GM12878 (cell line): ENCODE measurements at regions not wholly inside any gene's neighbourhood (a gene's known extent, or its start where the extent isn't known, plus 50 kb on each side); places are given as distances from the start of the nearest gene placed in this dataset.

Experiments
- ATAC-seq: fragments of 200-7000 bp; cut with Tn5 transposase; 3 replicates; pipeline ENCODE4 v1.9.1; 2020; ENCODE audit warnings: mild to moderate bottlenecking, moderate library complexity
- BruUV-seq: library from RNA; stranded (reverse); fragments of 400-500 nt; replicated peaks from 2 replicates; lab custom pipeline; 2021; lab: Mats Ljungman, UMichigan
- CTCF ChIA-PET: fragments of 300-600 bp; sonication (Branson Sonifier 250); formaldehyde crosslinking; extraction: SDS; loops from one replicate; lab custom pipeline; 2021; ENCODE audit warnings: inconsistent platforms; lab: Yijun Ruan, JAX
- POLR2A ChIA-PET: fragments of 350-600 bp; formaldehyde crosslinking; extraction: SDS; loops from one replicate; lab custom pipeline; 2021; ENCODE audit warnings: inconsistent platforms; lab: Charles Lee
- RAD21 ChIA-PET: fragments of 300-600 bp; sonication (Branson Sonifier 250); formaldehyde crosslinking; loops from one replicate; lab custom pipeline; 2023; ENCODE audit warnings: antibody characterized with exemption; ENCODE audit not compliant: unreplicated experiment; lab: Charles Lee
- SMC1A ChIA-PET: fragments of 300-600 bp; sonication (Branson Sonifier 250); formaldehyde crosslinking; loops from one replicate; lab custom pipeline; 2023; ENCODE audit not compliant: unreplicated experiment, uncharacterized antibody; lab: Charles Lee
- DNase-seq: peaks from one replicate; pipeline ENCODE4 v3.0.0-alpha.2; 2011; ENCODE audit warnings: low read depth, low spot score
- FAIRE-seq: peaks from 3 replicates; lab custom pipeline; 2011; peaks lifted over from hg19 to GRCh38; lab: Jason Lieb, UNC
- H2AFZ ChIP-seq: 2 replicates; pipeline ENCODE4 v1.6.0; 2011; ENCODE audit warnings: low read depth, low read length, control low read depth; ENCODE audit not compliant: control insufficient read depth
- H3K27ac ChIP-seq: 2 replicates; pipeline ENCODE4 v1.5.1; 2011; ENCODE audit warnings: control low read depth; ENCODE audit not compliant: control insufficient read depth, insufficient read depth
- H3K27me3 ChIP-seq, 2 experiments: replicated peaks in 1 of 2; 2 replicates each; pipeline versions ENCODE4 v1.6.0 to v1.6.1; 2011; ENCODE audit warnings: low read length in 1 of 2; ENCODE audit not compliant: control insufficient read depth in 2 of 2, insufficient read depth in 2 of 2
- H3K36me3 ChIP-seq, 2 experiments: 2 replicates each; pipeline ENCODE4 v1.5.1; 2011; ENCODE audit warnings: low read length in 1 of 2; ENCODE audit not compliant: control insufficient read depth in 2 of 2, insufficient read depth in 2 of 2
- H3K4me1 ChIP-seq: 2 replicates; pipeline ENCODE4 v1.6.1; 2011; ENCODE audit warnings: mild to moderate bottlenecking, low read length, moderate library complexity, mixed read lengths; ENCODE audit not compliant: control insufficient read depth, insufficient read depth
- H3K4me2 ChIP-seq: 2 replicates; pipeline ENCODE4 v1.6.0; 2011; ENCODE audit warnings: control low read depth; ENCODE audit not compliant: control insufficient read depth, insufficient read depth
- H3K4me3 ChIP-seq: fragments of 200-600 bp; sonication (generic); 2 replicates; pipeline ENCODE4 v1.5.1; 2016
- H3K79me2 ChIP-seq: 2 replicates; pipeline ENCODE4 v1.6.0; 2011; ENCODE audit warnings: low read length; ENCODE audit not compliant: control insufficient read depth, insufficient read depth
- H3K9ac ChIP-seq: 2 replicates; pipeline ENCODE4 v1.8.0; 2011; ENCODE audit warnings: low read length, control low read depth, mixed read lengths; ENCODE audit not compliant: control insufficient read depth, insufficient read depth
- H3K9me3 ChIP-seq: replicated peaks from 3 replicates; pipeline ENCODE4 v1.5.1; 2011; ENCODE audit warnings: mild to moderate bottlenecking, low read length; ENCODE audit not compliant: control insufficient read depth, insufficient read depth
- H4K20me1 ChIP-seq: 2 replicates; pipeline ENCODE4 v1.6.0; 2011; ENCODE audit not compliant: control insufficient read depth, insufficient read depth
- CHD2 ChIP-seq: IDR thresholded peaks from 2 replicates; pipeline ENCODE4 v1.6.1; 2011; ENCODE audit warnings: low read depth, low read length, improper control_type of control experiment, borderline replicate concordance
- CREB1 ChIP-seq: IDR thresholded peaks from 2 replicates; pipeline ENCODE4 v1.6.1; 2012; ENCODE audit warnings: low read depth, mild to moderate bottlenecking, inconsistent platforms
- ESRRA ChIP-seq: IDR thresholded peaks from 2 replicates; pipeline ENCODE4 v1.6.1; 2012; ENCODE audit warnings: mild to moderate bottlenecking, low read length, improper control_type of control experiment
- EZH2 ChIP-seq: IDR thresholded peaks from 2 replicates; pipeline ENCODE4 v1.6.1; 2012; ENCODE audit warnings: low read depth, mild to moderate bottlenecking, control low read depth, inconsistent platforms, low read length, borderline replicate concordance; ENCODE audit not compliant: control insufficient read depth
- MEF2A ChIP-seq: IDR thresholded peaks from 2 replicates; pipeline ENCODE4 v1.6.1; 2011; ENCODE audit warnings: low read depth, mild to moderate bottlenecking, low read length, moderate library complexity; ENCODE audit not compliant: insufficient read depth
- MEF2B ChIP-seq: fragments of 450-650 bp; IDR thresholded peaks from 2 replicates; pipeline ENCODE4 v1.6.1; 2018; ENCODE audit warnings: mild to moderate bottlenecking, moderate library complexity; ENCODE audit not compliant: partially characterized antibody, poor library complexity, severe bottlenecking
- NR2F1 ChIP-seq: fragments of 450-650 bp; conservative IDR thresholded peaks from 2 replicates; pipeline ENCODE4 v1.6.1; 2017; ENCODE audit warnings: mild to moderate bottlenecking
- POLR2A ChIP-seq: IDR thresholded peaks from 2 replicates; pipeline ENCODE4 v1.6.1; 2011; ENCODE audit warnings: low read depth, mild to moderate bottlenecking, low read length
- PRDM15 ChIP-seq: fragments of 450-650 bp; formaldehyde crosslinking; IDR thresholded peaks from 2 replicates; pipeline ENCODE4 v1.4.0; 2020; ENCODE audit warnings: mild to moderate bottlenecking, moderate library complexity
- RAD51 ChIP-seq: fragments of 450-650 bp; IDR thresholded peaks from 2 replicates; pipeline ENCODE4 v1.6.1; 2016; ENCODE audit warnings: moderate library complexity, mild to moderate bottlenecking, inconsistent platforms
- RELA ChIP-seq: fragments of 450-650 bp; IDR thresholded peaks from 2 replicates; pipeline ENCODE4 v1.8.0; 2014; ENCODE audit warnings: borderline replicate concordance; ENCODE audit not compliant: partially characterized antibody
- SIN3A ChIP-seq: IDR thresholded peaks from 2 replicates; pipeline ENCODE4 v1.6.1; 2012; ENCODE audit warnings: low read depth, low read length, improper control_type of control experiment
- ZNF622 ChIP-seq: fragments of 450-650 bp; IDR thresholded peaks from 2 replicates; pipeline ENCODE4 v1.6.1; 2017; ENCODE audit warnings: mild to moderate bottlenecking, inconsistent platforms
- WGBS: methylation state at CpG from one replicate; pipeline ENCODE4 v1.1.6; 2016; ENCODE audit warnings: low lambda C conversion rate; ENCODE audit not compliant: insufficient replicate concordance, insufficient coverage; ENCODE audit errors: missing lambda C conversion rate; 5-methylcytosine and 5-hydroxymethylcytosine counted together
- in situ Hi-C: fragments of 300-500 bp; cut with MboI; formaldehyde crosslinking; loops from 9 replicates; pipeline ENCODE4 v1.14.3; 2018; ENCODE audit warnings: mixed read lengths
- intact Hi-C: fragments of 100-400 bp; cut with micrococcal nuclease; formaldehyde crosslinking; loops from one replicate; pipeline ENCODE4 v1.14.2; 2022; ENCODE audit not compliant: unreplicated experiment

- no peaks in the 10 kb centered on the region; a peak in 1 of 4 replicates for H3K27me3 ChIP-seq
- WGBS: 0% methylated on average over 1 of the region's 1 CpG
- ChIA-PET POLR2A (no interaction called here), RAD21 (no interaction called here), CTCF (no interaction called here), SMC1A (interaction anchor here (0.6 kb wide), 1 partner anchor 48 kb away, joined by 3 read pairs; no protein-coding TSS in a partner anchor)
- in situ Hi-C loops (no loop called here), intact Hi-C loops (no loop called here)
- H3K4me2 ChIP-seq: no peak overlapping the region
- no TSS peak for BruUV-seq
- no peak for DNase-seq
- H3K4me1 ChIP-seq: no peaks in the 10 kb centered on the region
- H3K9me3 ChIP-seq: no peaks in the 10 kb centered on the region
- no peak for FAIRE-seq
- H3K4me3 ChIP-seq: no peak overlapping the region
- H3K36me3 ChIP-seq: no peaks in the 10 kb centered on the region
- no peak overlapping the region for H3K27ac ChIP-seq
- H4K20me1 ChIP-seq: no peaks in the 10 kb centered on the region
- ATAC-seq: no peak
- H3K9ac ChIP-seq: no peak overlapping the region
- no peak for TF ChIP-seq EZH2
- TF ChIP-seq SIN3A: no peak
- TF ChIP-seq ZNF622: no peak
- no peak for TF ChIP-seq NR2F1
- TF ChIP-seq RAD51: no peak
- no peak for TF ChIP-seq CREB1
- no peak for TF ChIP-seq MEF2A
- TF ChIP-seq MEF2B: no peak
- TF ChIP-seq PRDM15: no peak
- no peak for TF ChIP-seq POLR2A
- no peak for TF ChIP-seq ESRRA
- no peak for TF ChIP-seq RELA
- no peak for TF ChIP-seq CHD2
- TF ChIP-seq, all 136 proteins: peak for 0
- no peaks in the 10 kb centered on the region for H3K79me2 ChIP-seq
- H2AFZ ChIP-seq: no peak overlapping the region
Observed at GRCh38 chr6:135707426-135707825, 144.1 kb upstream of the PDE7B start.
